GM12892 (cell line): ENCODE measurements at regions not wholly inside any gene's neighbourhood (a gene's known extent, or its start where the extent isn't known, plus 50 kb on each side); places are given as distances from the start of the nearest gene placed in this dataset.

Experiments
- POLR2A ChIP-seq: IDR thresholded peaks from 2 replicates; pipeline ENCODE4 v1.6.1; 2011; ENCODE audit warnings: low read depth, low read length, control low read depth
- POLR2AphosphoS5 ChIP-seq: IDR thresholded peaks from 2 replicates; pipeline ENCODE4 v1.6.1; 2011; ENCODE audit warnings: low read depth, low read length, control low read depth

DNA sequence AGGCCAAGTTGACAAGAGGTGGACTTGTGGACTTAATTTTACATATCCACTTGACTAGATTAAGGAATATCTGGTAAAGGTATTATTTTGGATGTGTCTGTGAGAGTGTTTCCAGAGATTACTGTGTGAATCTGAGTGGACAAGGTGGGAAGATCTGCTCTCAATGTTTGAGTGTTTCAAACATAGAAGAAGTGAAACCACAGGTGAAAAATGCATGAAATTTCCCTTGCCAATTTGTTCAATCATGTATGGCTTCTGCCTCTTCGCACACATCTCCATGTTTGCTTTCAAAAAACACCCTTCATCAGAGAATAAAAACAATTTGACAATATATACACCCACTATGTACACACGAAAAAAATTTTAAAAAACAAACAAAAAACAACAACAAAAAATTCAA is 152.7 kb downstream of the SALL1 start:
- no peak for TF ChIP-seq POLR2A
- no peak for TF ChIP-seq POLR2AphosphoS5
